MM.1S (cell line): ENCODE measurements at regions not wholly inside any gene's neighbourhood (a gene's known extent, or its start where the extent isn't known, plus 50 kb on each side); places are given as distances from the start of the nearest gene placed in this dataset.

Source experiments
- DNase-seq: peaks from one replicate; pipeline ENCODE4 v3.0.0-alpha.2; 2015
- H2AFZ ChIP-seq: fragments of 300-600 bp; sonication (generic); 2 replicates; pipeline ENCODE4 v1.6.0; 2016; ENCODE audit warnings: antibody characterized with exemption, low read length
- H3F3A ChIP-seq: fragments of 300-600 bp; sonication (generic); 2 replicates; pipeline ENCODE4 v1.6.1; 2016; ENCODE audit warnings: mild to moderate bottlenecking, antibody characterized with exemption, low read length, moderate library complexity, mixed read lengths; ENCODE audit not compliant: insufficient read depth
- H3K27ac ChIP-seq: fragments of 300-600 bp; sonication (generic); 2 replicates; pipeline ENCODE4 v1.5.1; 2016; ENCODE audit warnings: mild to moderate bottlenecking, low read length
- H3K27me3 ChIP-seq: fragments of 300-600 bp; sonication (generic); replicated peaks from 2 replicates; pipeline ENCODE4 v1.6.0; 2016; ENCODE audit warnings: low read length; ENCODE audit not compliant: insufficient read depth
- H3K36me3 ChIP-seq: fragments of 300-600 bp; sonication (generic); replicated peaks from 2 replicates; pipeline ENCODE4 v1.6.1; 2016; ENCODE audit warnings: mild to moderate bottlenecking, low read length, mixed read lengths; ENCODE audit not compliant: insufficient read depth
- H3K4me1 ChIP-seq: fragments of 300-600 bp; sonication (generic); 2 replicates; pipeline ENCODE4 v1.6.1; 2016; ENCODE audit warnings: low read length, mixed read lengths
- H3K4me2 ChIP-seq: fragments of 300-600 bp; sonication (generic); 2 replicates; pipeline ENCODE4 v1.6.0; 2016; ENCODE audit warnings: low read depth, low read length
- H3K4me3 ChIP-seq: fragments of 300-600 bp; sonication (generic); 2 replicates; pipeline ENCODE4 v1.5.1; 2016; ENCODE audit warnings: low read length, mixed read lengths
- H3K79me2 ChIP-seq: fragments of 300-600 bp; sonication (generic); 2 replicates; pipeline ENCODE4 v1.6.1; 2016; ENCODE audit warnings: mixed run types, low read length, mixed read lengths
- H3K9ac ChIP-seq: fragments of 300-600 bp; sonication (generic); 2 replicates; pipeline ENCODE4 v1.6.1; 2016; ENCODE audit warnings: low read length, mixed read lengths
- H3K9me2 ChIP-seq: fragments of 300-600 bp; sonication (generic); replicated peaks from 2 replicates; pipeline ENCODE4 v1.6.1; 2016; ENCODE audit warnings: mild to moderate bottlenecking, low read length, mixed read lengths; ENCODE audit not compliant: insufficient read depth
- H3K9me3 ChIP-seq: fragments of 300-600 bp; sonication (generic); replicated peaks from 2 replicates; pipeline ENCODE4 v1.6.1; 2016; ENCODE audit warnings: mild to moderate bottlenecking, low read length, mixed read lengths; ENCODE audit not compliant: insufficient read depth
- H4K20me1 ChIP-seq: fragments of 300-600 bp; sonication (generic); 2 replicates; pipeline ENCODE4 v1.6.1; 2016; ENCODE audit warnings: mild to moderate bottlenecking, low read length, moderate library complexity, mixed read lengths; ENCODE audit not compliant: insufficient read depth
- CTCF ChIP-seq: fragments of 300-600 bp; sonication (generic); IDR thresholded peaks from 2 replicates; pipeline ENCODE4 v1.5.1; 2016; ENCODE audit warnings: antibody characterized with exemption, low read length, mixed read lengths
- EZH2 ChIP-seq: fragments of 300-600 bp; sonication (generic); optimal IDR thresholded peaks from 2 replicates; pipeline ENCODE3; 2017; ENCODE audit warnings: low read depth, mild to moderate bottlenecking, antibody characterized with exemption, low read length, mixed read lengths
- EZH2phosphoT487 ChIP-seq: fragments of 300-600 bp; sonication (generic); IDR thresholded peaks from 2 replicates; pipeline ENCODE4 v1.6.1; 2018; ENCODE audit warnings: antibody characterized with exemption, low read length

DNA sequence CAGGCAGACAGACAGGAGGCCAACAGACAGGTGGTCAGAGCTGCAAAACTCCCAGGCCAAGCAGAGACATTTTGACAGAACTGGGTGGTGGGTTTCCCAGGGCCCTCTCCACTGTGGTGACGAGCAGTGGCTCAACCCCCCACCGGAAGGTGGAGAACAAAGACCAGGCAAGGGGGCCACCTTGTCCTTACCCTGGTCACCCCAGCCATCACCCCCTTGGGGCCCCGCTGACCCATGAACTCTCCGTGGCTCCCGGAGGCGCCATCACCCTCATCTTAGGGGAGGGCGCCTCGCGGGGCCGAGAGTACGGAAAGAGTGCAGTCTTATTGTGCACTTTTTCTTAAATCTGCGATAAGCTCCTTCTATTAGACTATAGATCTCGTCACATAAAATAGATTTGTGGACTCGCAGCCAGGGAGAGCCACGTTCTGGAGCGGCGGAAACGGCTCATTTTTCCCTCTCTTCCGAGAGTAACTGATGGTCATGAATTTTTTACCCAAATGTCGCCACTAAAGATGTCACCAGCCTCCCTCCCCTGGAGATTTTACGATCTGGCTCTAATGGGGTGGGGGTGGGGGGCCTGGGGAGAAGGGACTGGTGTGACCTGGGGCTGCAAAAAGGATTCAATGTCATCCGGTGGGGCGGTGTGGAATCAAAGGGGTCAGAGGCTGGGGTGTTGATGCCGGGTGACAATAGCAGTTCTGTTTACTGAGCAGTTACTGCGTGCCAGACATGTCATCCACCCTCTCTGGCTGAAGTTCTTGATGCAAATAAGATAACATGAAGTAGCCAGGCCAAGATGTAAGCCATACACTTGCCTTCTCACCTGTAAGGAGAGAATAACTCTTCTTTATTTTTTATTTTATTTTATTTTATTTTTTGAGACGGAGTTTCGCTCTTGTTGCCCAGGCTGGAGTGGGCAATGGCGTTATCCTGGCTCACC is 71.1 kb upstream of the MYL10 start:
- Histone ChIP-seq H3K9me2 (no peaks in the 10 kb centered on the region), H3K4me3 (no peak overlapping the region), H3K9ac (no peak overlapping the region), H3K4me2 (no peak overlapping the region), H3K79me2 (no peaks in the 10 kb centered on the region), H3K9me3 (no peaks in the 10 kb centered on the region), H3K27ac (no peak overlapping the region), H3K27me3 (no peaks in the 10 kb centered on the region), H3F3A (no peaks in the 10 kb centered on the region), H4K20me1 (no peaks in the 10 kb centered on the region), H2AFZ (no peak overlapping the region), H3K36me3 (no peaks in the 10 kb centered on the region), H3K4me1 (no peaks in the 10 kb centered on the region)
- TF ChIP-seq EZH2phosphoT487, result no peak
- no peak for TF ChIP-seq EZH2
- TF ChIP-seq CTCF, result no peak
- no peak for DNase-seq

DNA sequence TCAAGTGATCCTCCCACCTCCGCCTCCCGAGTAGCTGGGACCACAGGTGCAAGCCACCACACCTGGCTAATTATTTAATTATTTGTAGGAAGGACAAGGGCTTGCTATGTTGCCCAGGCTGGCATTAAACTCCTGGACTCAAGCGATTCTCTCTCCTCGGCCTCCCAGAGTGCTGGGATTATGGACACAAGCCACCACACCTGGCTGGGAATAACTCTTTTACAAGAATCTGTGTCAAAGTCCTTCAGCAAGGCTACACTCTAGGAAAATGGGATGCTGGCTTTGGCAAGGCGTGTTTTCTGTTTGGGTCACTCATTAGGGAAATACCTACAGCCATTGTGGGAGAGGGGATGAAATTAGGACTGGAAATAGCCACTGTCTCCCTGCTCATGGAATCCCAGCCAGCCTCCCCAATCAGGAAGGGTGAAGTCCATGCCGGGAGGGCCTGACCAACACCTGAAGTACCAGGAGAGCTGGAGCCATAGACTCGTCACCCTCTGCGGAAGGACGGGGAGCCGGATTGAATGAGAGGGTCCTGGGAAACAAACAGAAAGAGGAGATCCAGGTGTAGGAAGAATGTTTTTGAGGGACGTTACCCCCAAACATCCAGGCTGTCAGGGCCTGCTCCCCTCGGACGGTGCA is 72.2 kb upstream of the MYL10 start:
- Histone ChIP-seq H3K79me2 (no peaks in the 10 kb centered on the region), H3F3A (no peaks in the 10 kb centered on the region), H3K9ac (no peak overlapping the region), H3K4me1 (no peaks in the 10 kb centered on the region), H3K27ac (no peak overlapping the region), H2AFZ (no peak overlapping the region), H3K4me2 (no peak overlapping the region), H3K27me3 (no peaks in the 10 kb centered on the region), H4K20me1 (no peaks in the 10 kb centered on the region), H3K36me3 (no peaks in the 10 kb centered on the region), H3K9me2 (no peaks in the 10 kb centered on the region), H3K9me3 (no peaks in the 10 kb centered on the region), H3K4me3 (no peak overlapping the region)
- TF ChIP-seq CTCF, result no peak
- TF ChIP-seq EZH2, result no peak
- no peak for TF ChIP-seq EZH2phosphoT487
- DNase-seq, result no peak

GRCh38 chr7:101702362-101702850 is 73.3 kb upstream of the MYL10 start:
- Histone ChIP-seq H3K27me3 (no peaks in the 10 kb centered on the region), H3K79me2 (no peaks in the 10 kb centered on the region), H3K9me3 (no peaks in the 10 kb centered on the region), H3K9ac (no peak overlapping the region), H3K27ac (no peak overlapping the region), H3K4me1 (no peaks in the 10 kb centered on the region), H2AFZ (no peak overlapping the region), H4K20me1 (no peaks in the 10 kb centered on the region), H3K9me2 (no peaks in the 10 kb centered on the region), H3K4me2 (no peak overlapping the region), H3F3A (no peaks in the 10 kb centered on the region), H3K36me3 (no peaks in the 10 kb centered on the region), H3K4me3 (no peak overlapping the region)
- TF ChIP-seq EZH2phosphoT487, result no peak
- TF ChIP-seq CTCF, result no peak
- TF ChIP-seq EZH2, result no peak
- no peak for DNase-seq
